AG04450 (cell line): ENCODE measurements at regions not wholly inside any gene's neighbourhood (a gene's known extent, or its start where the extent isn't known, plus 50 kb on each side); places are given as distances from the start of the nearest gene placed in this dataset.

Experiments used
- CTCF ChIA-PET: fragments of 300-600, 350-600 bp; formaldehyde crosslinking; extraction: SDS; loops from one replicate; lab custom pipeline; 2022; ENCODE audit warnings: antibody characterized with exemption, inconsistent platforms; lab: Charles Lee
- POLR2A ChIA-PET: fragments of 350-600 bp; formaldehyde crosslinking; extraction: SDS; loops from one replicate; lab custom pipeline; 2021; ENCODE audit warnings: antibody characterized with exemption, inconsistent platforms; lab: Yijun Ruan, JAX
- DNase-seq: peaks from one replicate; pipeline ENCODE4 v3.0.0-alpha.2; 2011; ENCODE audit warnings: low read depth, low spot score
- H3K27ac ChIP-seq: one replicate; pipeline ENCODE4 v1.5.1; 2012; ENCODE audit warnings: low read depth, low read length, control low read depth
- H3K27me3 ChIP-seq: one replicate; pipeline ENCODE4 v1.6.0; 2012; ENCODE audit warnings: low read length; ENCODE audit not compliant: control insufficient read depth, insufficient read depth
- H3K4me3 ChIP-seq: 2 replicates; pipeline ENCODE4 v1.5.1; 2011; ENCODE audit warnings: mild to moderate bottlenecking, low read depth, low read length, control low read depth
- H3K9me3 ChIP-seq: 2 replicates; pipeline ENCODE4 v1.5.1; 2012; ENCODE audit warnings: low read length; ENCODE audit not compliant: control insufficient read depth, insufficient read depth
- TF ChIP-seq, protein P1 (sequence below): IDR thresholded peaks from 2 replicates; pipeline ENCODE4 v1.5.1; 2011; ENCODE audit warnings: low read depth, low read length, control low read depth, inconsistent platforms

DNA sequence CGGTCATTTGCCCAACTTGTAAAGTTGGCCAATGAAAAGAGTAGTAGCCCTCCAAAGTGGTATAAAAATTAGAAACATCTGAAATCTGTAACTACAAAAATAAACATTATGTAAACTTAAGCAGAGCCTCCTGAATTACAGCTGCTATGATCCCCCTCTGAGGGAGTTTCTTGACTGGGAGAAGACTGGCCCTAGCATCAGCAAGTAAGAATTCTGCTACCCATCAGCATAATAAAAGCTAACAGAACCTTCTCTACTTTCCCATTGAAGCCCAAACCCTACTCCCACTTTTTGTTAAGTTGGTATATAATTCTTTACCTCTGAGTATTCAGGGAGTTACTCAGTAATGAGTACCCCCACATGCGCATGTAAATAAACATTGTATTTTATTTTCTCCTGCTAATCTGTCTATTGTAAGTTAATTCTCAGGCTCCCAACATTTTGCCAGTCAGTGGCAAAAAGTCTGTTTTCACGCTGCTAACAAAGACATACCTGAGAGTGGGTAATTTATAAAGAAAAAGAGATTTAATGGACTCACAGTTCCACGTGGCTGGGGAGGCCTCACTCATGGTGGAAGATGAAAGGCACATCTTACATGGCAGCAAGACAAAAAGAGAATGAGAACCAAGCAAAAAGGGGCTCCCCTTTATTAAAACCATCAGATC is 71.3 kb downstream of the MYL12B start:
- no peaks in the 10 kb centered on the region for H3K9me3 ChIP-seq
- DNase-seq: no peak
- no peak overlapping the region for H3K4me3 ChIP-seq
- TF ChIP-seq, protein P1, sequence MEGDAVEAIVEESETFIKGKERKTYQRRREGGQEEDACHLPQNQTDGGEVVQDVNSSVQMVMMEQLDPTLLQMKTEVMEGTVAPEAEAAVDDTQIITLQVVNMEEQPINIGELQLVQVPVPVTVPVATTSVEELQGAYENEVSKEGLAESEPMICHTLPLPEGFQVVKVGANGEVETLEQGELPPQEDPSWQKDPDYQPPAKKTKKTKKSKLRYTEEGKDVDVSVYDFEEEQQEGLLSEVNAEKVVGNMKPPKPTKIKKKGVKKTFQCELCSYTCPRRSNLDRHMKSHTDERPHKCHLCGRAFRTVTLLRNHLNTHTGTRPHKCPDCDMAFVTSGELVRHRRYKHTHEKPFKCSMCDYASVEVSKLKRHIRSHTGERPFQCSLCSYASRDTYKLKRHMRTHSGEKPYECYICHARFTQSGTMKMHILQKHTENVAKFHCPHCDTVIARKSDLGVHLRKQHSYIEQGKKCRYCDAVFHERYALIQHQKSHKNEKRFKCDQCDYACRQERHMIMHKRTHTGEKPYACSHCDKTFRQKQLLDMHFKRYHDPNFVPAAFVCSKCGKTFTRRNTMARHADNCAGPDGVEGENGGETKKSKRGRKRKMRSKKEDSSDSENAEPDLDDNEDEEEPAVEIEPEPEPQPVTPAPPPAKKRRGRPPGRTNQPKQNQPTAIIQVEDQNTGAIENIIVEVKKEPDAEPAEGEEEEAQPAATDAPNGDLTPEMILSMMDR: no peak
- H3K27me3 ChIP-seq: no peaks in the 10 kb centered on the region
- CTCF ChIA-PET: no interaction called here
- no peak overlapping the region for H3K27ac ChIP-seq
- POLR2A ChIA-PET: interaction anchor here (0.6 kb wide), 2 partner anchors 13 to 269 kb away, joined by 4 to 12 read pairs; no protein-coding TSS in a partner anchor

DNA sequence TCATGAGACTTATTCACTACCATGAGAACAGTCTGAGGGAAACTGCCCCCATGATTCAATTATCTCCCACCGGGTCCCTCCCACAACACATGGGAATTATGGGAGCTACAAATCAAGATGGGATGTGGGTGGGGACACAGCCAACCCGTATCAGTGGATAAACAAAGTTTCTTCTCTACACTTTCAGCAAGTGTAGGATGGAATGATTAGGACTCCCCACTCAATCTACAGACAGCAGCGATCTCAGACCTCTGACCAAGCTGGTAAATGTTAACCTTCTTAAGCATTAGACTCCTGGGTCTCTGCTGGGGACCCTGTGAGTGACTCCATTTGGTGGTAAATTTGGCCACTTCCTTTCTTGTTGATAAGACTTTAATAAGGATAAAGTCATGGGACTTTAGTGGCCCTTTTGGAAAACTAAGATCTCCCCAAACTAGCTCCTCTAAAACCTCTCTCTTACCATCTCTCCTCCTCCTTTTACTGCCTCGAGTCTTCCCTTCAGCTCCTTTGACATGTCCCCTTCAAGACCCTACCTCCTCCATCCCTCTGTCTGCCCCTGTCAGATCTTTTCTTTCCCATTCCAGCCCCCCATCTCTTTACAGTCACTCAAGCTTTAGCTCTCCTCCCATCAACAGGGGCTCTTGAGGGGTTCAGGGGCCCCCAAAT is 71.9 kb downstream of the MYL12B start:
- Histone ChIP-seq H3K4me3 (no peak overlapping the region), H3K27ac (no peak overlapping the region), H3K27me3 (no peaks in the 10 kb centered on the region), H3K9me3 (no peaks in the 10 kb centered on the region)
- DNase-seq: no peak
- ChIA-PET POLR2A (interaction anchor here (0.6 kb wide), 1 partner anchor 268 kb away, joined by 12 read pairs; no protein-coding TSS in a partner anchor), CTCF (no interaction called here)
- TF ChIP-seq, protein P1: no peak

DNA sequence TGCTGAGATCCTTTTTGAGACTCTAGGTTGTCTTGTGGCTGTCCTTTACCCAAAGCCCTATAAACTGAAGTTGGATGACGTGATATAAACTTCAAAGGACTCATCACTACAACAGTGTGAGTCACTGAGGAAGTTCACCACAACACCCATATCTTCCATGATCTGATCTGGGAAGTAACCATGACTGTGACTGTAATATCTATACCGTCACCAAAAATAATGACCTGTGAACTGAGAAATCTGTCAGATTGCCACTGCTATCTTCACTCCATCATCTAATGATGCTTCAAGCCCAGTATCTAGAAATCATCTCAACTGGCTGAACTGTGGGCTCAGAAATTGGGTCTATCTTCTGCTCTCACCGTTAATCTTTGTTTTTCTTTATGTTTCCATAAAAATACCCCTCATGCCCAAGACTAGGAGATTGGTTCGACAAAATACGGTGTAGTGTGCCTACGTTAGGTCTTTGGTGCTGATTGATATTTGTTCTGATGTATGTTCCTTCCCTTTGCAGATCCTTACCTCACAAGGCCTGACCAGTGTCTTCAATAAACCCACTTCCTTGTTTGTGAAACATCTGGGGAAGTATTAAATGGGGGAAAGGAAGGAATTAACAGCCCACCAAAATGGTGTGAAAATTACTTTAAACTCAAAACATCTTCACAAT is 78.2 kb downstream of the MYL12B start:
- no peak for DNase-seq
- no peaks in the 10 kb centered on the region for H3K27me3 ChIP-seq
- H3K9me3 ChIP-seq: no peaks in the 10 kb centered on the region
- TF ChIP-seq, protein P1: no peak
- ChIA-PET POLR2A (no interaction called here), CTCF (no interaction called here)
- no peak overlapping the region for H3K4me3 ChIP-seq
- H3K27ac ChIP-seq: no peak overlapping the region

DNA sequence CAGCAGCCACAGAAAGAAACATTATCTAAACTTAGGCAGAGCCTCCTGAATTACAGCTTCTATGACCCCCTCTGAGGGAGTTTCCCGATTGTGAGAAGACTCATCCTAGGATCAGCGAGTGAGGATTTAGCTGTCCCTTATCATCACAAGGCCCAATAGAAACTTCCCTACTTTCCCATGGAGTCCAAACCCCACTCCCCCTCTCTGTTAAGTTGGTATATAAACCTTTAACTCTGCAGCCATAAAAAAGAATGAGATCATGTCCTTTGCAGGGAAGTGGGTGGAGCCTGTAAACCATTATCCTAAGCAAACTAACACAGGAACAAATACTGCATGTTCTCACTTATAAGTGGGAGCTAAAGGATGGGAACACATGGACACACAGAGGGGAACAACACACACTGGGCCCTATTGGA is 78.8 kb downstream of the MYL12B start:
- no peaks in the 10 kb centered on the region for H3K9me3 ChIP-seq
- ChIA-PET CTCF (interaction anchor here (0.6 kb wide), 1 partner anchor 324 kb away, joined by 3 read pairs; no protein-coding TSS in a partner anchor), POLR2A (no interaction called here)
- H3K4me3 ChIP-seq: no peak overlapping the region
- no peaks in the 10 kb centered on the region for H3K27me3 ChIP-seq
- TF ChIP-seq, protein P1: no peak
- DNase-seq: no peak
- H3K27ac ChIP-seq: no peak overlapping the region

DNA sequence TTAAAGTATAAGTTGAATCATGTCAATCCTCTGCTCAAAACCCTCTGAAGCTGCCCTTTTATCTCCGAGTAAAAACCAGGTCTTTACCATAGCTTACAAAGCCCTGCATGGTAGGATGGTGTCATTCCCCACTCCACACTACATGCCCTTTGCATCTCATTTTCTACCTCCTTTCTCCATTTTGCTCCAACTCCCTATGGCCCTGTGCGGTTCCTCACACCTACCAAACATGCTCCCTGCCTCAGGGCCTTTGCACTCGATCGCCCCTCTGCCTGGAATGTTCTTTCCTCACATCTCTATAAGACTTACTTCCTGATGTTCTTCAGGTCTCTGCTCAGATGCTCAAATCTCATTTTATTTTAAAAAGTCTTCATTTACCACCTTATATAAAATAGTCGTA is 80.7 kb downstream of the MYL12B start:
- no peak overlapping the region for H3K27ac ChIP-seq
- CTCF ChIA-PET: no interaction called here
- POLR2A ChIA-PET: no interaction called here

More for the DNA sequence above, 80.7 kb downstream of the MYL12B start:
- DNase-seq: no peak
- no peaks in the 10 kb centered on the region for H3K27me3 ChIP-seq
- H3K9me3 ChIP-seq: no peaks in the 10 kb centered on the region
- TF ChIP-seq, protein P1: no peak
- no peak overlapping the region for H3K4me3 ChIP-seq
